ENCODE measurements at regions not wholly inside any gene's neighbourhood (a gene's known extent, or its start where the extent isn't known, plus 50 kb on each side); places are given as distances from the start of the nearest gene placed in this dataset.

DNA sequence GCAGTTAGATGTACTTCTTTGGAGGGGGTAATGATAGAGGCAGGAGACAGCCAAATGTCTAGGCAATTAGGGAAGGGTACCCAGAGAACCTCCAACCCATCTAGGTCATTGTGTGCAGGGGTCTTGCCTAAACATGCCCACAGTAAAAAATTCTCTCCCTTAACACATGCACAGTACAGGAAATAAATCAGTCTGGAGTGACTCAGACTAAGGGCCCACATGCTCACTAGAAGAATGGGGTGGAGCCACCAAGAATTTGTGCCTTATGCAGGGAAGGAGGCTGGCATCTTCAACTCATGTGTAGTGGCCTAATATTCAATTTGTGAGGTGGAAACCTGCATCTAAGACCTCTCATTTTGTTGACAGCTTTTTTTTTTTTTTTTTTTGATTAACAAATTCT, 945.3 kb upstream of the GRIA3 start:
- no peaks in the 10 kb centered on the region for H3K36me3 ChIP-seq (ENCODE audit: control insufficient read depth, insufficient read depth, low read length)
- no peak for DNase-seq
- ChIA-PET CTCF (no interaction called here), POLR2A (no interaction called here)
- H3K9me3 ChIP-seq = no peaks in the 10 kb centered on the region
- no TSS peak for BruUV-seq (replicated peaks)
- no peak overlapping the region for H3K4me3 Mint-ChIP-seq (ENCODE audit: unreplicated experiment)
- no peaks in the 10 kb centered on the region for H3K4me1 ChIP-seq
- TF ChIP-seq, protein P1, sequence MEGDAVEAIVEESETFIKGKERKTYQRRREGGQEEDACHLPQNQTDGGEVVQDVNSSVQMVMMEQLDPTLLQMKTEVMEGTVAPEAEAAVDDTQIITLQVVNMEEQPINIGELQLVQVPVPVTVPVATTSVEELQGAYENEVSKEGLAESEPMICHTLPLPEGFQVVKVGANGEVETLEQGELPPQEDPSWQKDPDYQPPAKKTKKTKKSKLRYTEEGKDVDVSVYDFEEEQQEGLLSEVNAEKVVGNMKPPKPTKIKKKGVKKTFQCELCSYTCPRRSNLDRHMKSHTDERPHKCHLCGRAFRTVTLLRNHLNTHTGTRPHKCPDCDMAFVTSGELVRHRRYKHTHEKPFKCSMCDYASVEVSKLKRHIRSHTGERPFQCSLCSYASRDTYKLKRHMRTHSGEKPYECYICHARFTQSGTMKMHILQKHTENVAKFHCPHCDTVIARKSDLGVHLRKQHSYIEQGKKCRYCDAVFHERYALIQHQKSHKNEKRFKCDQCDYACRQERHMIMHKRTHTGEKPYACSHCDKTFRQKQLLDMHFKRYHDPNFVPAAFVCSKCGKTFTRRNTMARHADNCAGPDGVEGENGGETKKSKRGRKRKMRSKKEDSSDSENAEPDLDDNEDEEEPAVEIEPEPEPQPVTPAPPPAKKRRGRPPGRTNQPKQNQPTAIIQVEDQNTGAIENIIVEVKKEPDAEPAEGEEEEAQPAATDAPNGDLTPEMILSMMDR (IDR thresholded peaks at IDR 0.05; ENCODE audit: insufficient read depth in 1 of 2, low read depth in 1 of 2, low read length in 1 of 2, severe bottlenecking in 1 of 2, unreplicated experiment in 1 of 2) = no peak
- H3K27ac Mint-ChIP-seq (ENCODE audit: unreplicated experiment) = no peak overlapping the region
- H3K4me3 ChIP-seq (ENCODE audit: low read depth, low read length) = no peak overlapping the region
- H3K9me3 Mint-ChIP-seq (ENCODE audit: unreplicated experiment) = peaks cover 10% of the 10 kb centered on the region
- no peaks in the 10 kb centered on the region for H3K27me3 Mint-ChIP-seq (ENCODE audit: insufficient read depth, unreplicated experiment)
- no peaks in the 10 kb centered on the region for H3K27me3 ChIP-seq (replicated peaks; ENCODE audit: control insufficient read depth, insufficient read depth, low read length)
- intact Hi-C loops (cut with micrococcal nuclease; ENCODE audit: unreplicated experiment) = no loop called here
- H3K36me3 Mint-ChIP-seq (ENCODE audit: insufficient read depth, unreplicated experiment) = no peaks in the 10 kb centered on the region
- H3K4me1 Mint-ChIP-seq (ENCODE audit: low read depth, unreplicated experiment) = no peaks in the 10 kb centered on the region

DNA sequence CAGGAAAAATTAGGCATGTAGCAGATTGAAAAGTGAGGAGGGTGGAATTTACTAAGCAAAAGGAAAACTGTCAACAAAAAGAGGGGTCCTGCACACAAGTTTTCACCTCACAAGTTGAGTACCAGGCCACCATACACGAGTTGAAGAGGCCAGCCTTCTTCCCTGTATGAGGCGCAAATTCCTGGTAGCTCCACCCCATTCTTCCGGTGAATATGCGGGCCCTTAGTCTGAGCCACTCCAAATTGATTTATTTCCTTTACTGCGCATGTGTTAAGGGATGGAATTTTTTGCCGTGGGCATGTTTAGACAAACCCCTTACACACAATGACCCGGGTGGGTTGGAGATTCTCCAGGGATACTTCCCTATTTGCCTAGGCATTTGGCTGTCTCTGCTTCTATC, 942.1 kb upstream of the GRIA3 start:
- TF ChIP-seq, protein P1 (IDR thresholded peaks at IDR 0.05; ENCODE audit: insufficient read depth in 1 of 2, low read depth in 1 of 2, low read length in 1 of 2, severe bottlenecking in 1 of 2, unreplicated experiment in 1 of 2) = no peak
- Histone ChIP-seq H3K36me3 (ENCODE audit: control insufficient read depth, insufficient read depth, low read length) (no peaks in the 10 kb centered on the region), H3K9me3 (no peaks in the 10 kb centered on the region), H3K27me3 (replicated peaks; ENCODE audit: control insufficient read depth, insufficient read depth, low read length) (no peaks in the 10 kb centered on the region), H3K4me3 (ENCODE audit: low read depth, low read length) (no peak overlapping the region), H3K4me1 (no peaks in the 10 kb centered on the region)
- ChIA-PET POLR2A (no interaction called here), CTCF (no interaction called here)
- no TSS peak for BruUV-seq (replicated peaks)
- Mint-ChIP-seq H3K4me1 (ENCODE audit: low read depth, unreplicated experiment) (no peaks in the 10 kb centered on the region), H3K9me3 (ENCODE audit: unreplicated experiment) (no peaks in the 10 kb centered on the region), H3K36me3 (ENCODE audit: insufficient read depth, unreplicated experiment) (no peaks in the 10 kb centered on the region), H3K27ac (ENCODE audit: unreplicated experiment) (no peak overlapping the region), H3K4me3 (ENCODE audit: unreplicated experiment) (no peak overlapping the region), H3K27me3 (ENCODE audit: insufficient read depth, unreplicated experiment) (no peaks in the 10 kb centered on the region)
- DNase-seq = no peak
- intact Hi-C loops (cut with micrococcal nuclease; ENCODE audit: unreplicated experiment) = no loop called here

DNA sequence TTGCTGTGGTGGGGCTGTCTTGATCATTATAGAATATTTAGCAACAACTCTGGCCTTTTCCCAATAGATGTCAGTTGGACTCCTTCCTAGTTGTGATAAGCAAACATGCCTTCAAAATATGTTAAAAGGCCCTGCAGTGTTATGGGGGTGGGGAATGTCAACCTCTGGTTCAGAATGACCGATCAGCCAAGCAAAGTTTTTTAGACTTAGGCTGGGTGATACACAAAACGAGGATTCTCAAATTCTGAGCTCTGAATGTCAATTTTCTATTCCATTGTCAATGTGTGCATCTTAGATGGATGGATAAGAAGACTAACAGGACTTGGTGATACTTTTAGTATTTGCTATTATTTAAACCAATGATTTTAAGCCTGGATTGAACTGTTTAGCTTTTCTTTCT, 940.0 kb upstream of the GRIA3 start:
- no peak overlapping the region for H3K27ac Mint-ChIP-seq (ENCODE audit: unreplicated experiment)
- H3K27me3 Mint-ChIP-seq (ENCODE audit: insufficient read depth, unreplicated experiment) = no peaks in the 10 kb centered on the region
- Histone ChIP-seq H3K4me1 (no peaks in the 10 kb centered on the region), H3K9me3 (no peaks in the 10 kb centered on the region), H3K27me3 (replicated peaks; ENCODE audit: control insufficient read depth, insufficient read depth, low read length) (no peaks in the 10 kb centered on the region), H3K36me3 (ENCODE audit: control insufficient read depth, insufficient read depth, low read length) (no peaks in the 10 kb centered on the region), H3K4me3 (ENCODE audit: low read depth, low read length) (no peak overlapping the region)
- no peak for DNase-seq
- CTCF ChIA-PET = no interaction called here
- no peak overlapping the region for H3K4me3 Mint-ChIP-seq (ENCODE audit: unreplicated experiment)
- TF ChIP-seq, protein P1 (IDR thresholded peaks at IDR 0.05; ENCODE audit: insufficient read depth in 1 of 2, low read depth in 1 of 2, low read length in 1 of 2, severe bottlenecking in 1 of 2, unreplicated experiment in 1 of 2) = no peak
- POLR2A ChIA-PET = no interaction called here
- no TSS peak for BruUV-seq (replicated peaks)
- no peaks in the 10 kb centered on the region for H3K9me3 Mint-ChIP-seq (ENCODE audit: unreplicated experiment)
- no peaks in the 10 kb centered on the region for H3K36me3 Mint-ChIP-seq (ENCODE audit: insufficient read depth, unreplicated experiment)
- H3K4me1 Mint-ChIP-seq (ENCODE audit: low read depth, unreplicated experiment) = no peaks in the 10 kb centered on the region
- intact Hi-C loops (cut with micrococcal nuclease; ENCODE audit: unreplicated experiment) = no loop called here

All from Caco-2 (cell line).